ENCODE measurements at regions not wholly inside any gene's neighbourhood (a gene's known extent, or its start where the extent isn't known, plus 50 kb on each side); places are given as distances from the start of the nearest gene placed in this dataset.

DNA sequence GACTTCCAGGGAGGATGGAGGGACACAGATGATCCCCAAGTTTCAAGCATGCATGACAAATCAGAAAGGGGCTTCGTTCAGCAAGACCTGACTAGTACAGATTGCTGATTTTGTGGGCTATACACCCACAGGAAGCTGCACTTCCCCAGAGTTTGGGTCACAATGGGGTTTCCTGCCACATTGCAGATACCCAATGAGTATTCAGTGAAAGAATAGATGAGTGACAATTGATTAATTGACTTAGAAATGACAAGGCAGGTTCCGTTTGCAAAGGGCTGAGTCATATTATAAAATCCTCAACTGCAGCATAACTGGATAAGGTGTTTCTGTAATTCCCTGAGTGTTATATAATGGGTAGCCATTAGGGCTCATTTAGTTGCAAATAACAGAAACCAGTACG is 146.6 kb upstream of the TBL1X start:
- TF ChIP-seq, protein P1, sequence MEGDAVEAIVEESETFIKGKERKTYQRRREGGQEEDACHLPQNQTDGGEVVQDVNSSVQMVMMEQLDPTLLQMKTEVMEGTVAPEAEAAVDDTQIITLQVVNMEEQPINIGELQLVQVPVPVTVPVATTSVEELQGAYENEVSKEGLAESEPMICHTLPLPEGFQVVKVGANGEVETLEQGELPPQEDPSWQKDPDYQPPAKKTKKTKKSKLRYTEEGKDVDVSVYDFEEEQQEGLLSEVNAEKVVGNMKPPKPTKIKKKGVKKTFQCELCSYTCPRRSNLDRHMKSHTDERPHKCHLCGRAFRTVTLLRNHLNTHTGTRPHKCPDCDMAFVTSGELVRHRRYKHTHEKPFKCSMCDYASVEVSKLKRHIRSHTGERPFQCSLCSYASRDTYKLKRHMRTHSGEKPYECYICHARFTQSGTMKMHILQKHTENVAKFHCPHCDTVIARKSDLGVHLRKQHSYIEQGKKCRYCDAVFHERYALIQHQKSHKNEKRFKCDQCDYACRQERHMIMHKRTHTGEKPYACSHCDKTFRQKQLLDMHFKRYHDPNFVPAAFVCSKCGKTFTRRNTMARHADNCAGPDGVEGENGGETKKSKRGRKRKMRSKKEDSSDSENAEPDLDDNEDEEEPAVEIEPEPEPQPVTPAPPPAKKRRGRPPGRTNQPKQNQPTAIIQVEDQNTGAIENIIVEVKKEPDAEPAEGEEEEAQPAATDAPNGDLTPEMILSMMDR (IDR thresholded peaks at IDR 0.05; ENCODE audit: low read depth, low read length), result no peak
- TF ChIP-seq EZH2phosphoT487 (IDR thresholded peaks at IDR 0.05; ENCODE audit: low read depth), result no peak
